Neural crest cell (in vitro differentiated cells): ENCODE measurements at regions not wholly inside any gene's neighbourhood (a gene's known extent, or its start where the extent isn't known, plus 50 kb on each side); places are given as distances from the start of the nearest gene placed in this dataset.

Source experiments
- DNase-seq: peaks from one replicate; pipeline ENCODE4 v3.0.0; 2021; ENCODE audit warnings: low read depth, mixed read lengths, low spot score
- H3K27ac Mint-ChIP-seq: one replicate; pipeline ENCODE4 v1.8.0; 2021; ENCODE audit warnings: mild to moderate bottlenecking, mixed read lengths; ENCODE audit not compliant: unreplicated experiment
- H3K27me3 Mint-ChIP-seq: 2 replicates; pipeline ENCODE4 v1.8.0; 2021; ENCODE audit warnings: low read depth, mild to moderate bottlenecking, mixed read lengths
- H3K36me3 Mint-ChIP-seq: 2 replicates; pipeline ENCODE4 v1.8.0; 2021; ENCODE audit warnings: low read depth, mild to moderate bottlenecking, mixed read lengths
- H3K4me1 Mint-ChIP-seq: 2 replicates; pipeline ENCODE4 v1.8.0; 2021; ENCODE audit warnings: mixed read lengths
- H3K4me3 Mint-ChIP-seq: one replicate; pipeline ENCODE4 v1.8.0; 2021; ENCODE audit warnings: mild to moderate bottlenecking, mixed read lengths
- H3K9me3 Mint-ChIP-seq: 2 replicates; pipeline ENCODE4 v1.8.0; 2021; ENCODE audit warnings: mixed read lengths
- CTCF ChIP-seq: fragments of 200-600 bp; sonication (generic); conservative IDR thresholded peaks from 2 replicates; pipeline ENCODE4 v1.5.0; 2021; ENCODE audit warnings: antibody characterized with exemption, mild to moderate bottlenecking

GRCh38 chr10:21053953-21054690, 157.0 kb upstream of the NEBL start:
- peaks cover 7% of the 10 kb centered on the region for H3K4me1 Mint-ChIP-seq
- H3K4me3 Mint-ChIP-seq = no peak overlapping the region
- no peak for DNase-seq
- no peak overlapping the region for H3K27ac Mint-ChIP-seq
- peaks cover 11% of the 10 kb centered on the region for H3K9me3 Mint-ChIP-seq
- no peaks in the 10 kb centered on the region for H3K27me3 Mint-ChIP-seq
- H3K36me3 Mint-ChIP-seq = peaks cover 10% of the 10 kb centered on the region
- TF ChIP-seq CTCF = no peak

- H3K4me1 Mint-ChIP-seq = peaks cover 11% of the 10 kb centered on the region
These were observed 155.6 kb upstream of the NEBL start for GRCh38 chr10:21052709-21053104.

GRCh38 chr10:21052072-21052708, 155.1 kb upstream of the NEBL start:
- no peak for TF ChIP-seq CTCF
- Mint-ChIP-seq H3K4me3 (no peak overlapping the region), H3K36me3 (peaks cover 8% of the 10 kb centered on the region), H3K9me3 (peaks cover 9% of the 10 kb centered on the region), H3K4me1 (peaks cover 11% of the 10 kb centered on the region), H3K27ac (no peak overlapping the region), H3K27me3 (no peaks in the 10 kb centered on the region)
- DNase-seq = no peak

More at GRCh38 chr10:21052709-21053104, 155.6 kb upstream of the NEBL start:
- no peak for TF ChIP-seq CTCF
- DNase-seq = no peak
- Mint-ChIP-seq H3K4me3 (no peak overlapping the region), H3K36me3 (peaks cover 8% of the 10 kb centered on the region), H3K9me3 (peaks cover 9% of the 10 kb centered on the region), H3K27me3 (no peaks in the 10 kb centered on the region), H3K27ac (no peak overlapping the region)

GRCh38 chr10:21049482-21049881, 152.4 kb upstream of the NEBL start:
- TF ChIP-seq CTCF = no peak
- DNase-seq = no peak
- Mint-ChIP-seq H3K9me3 (peaks cover 11% of the 10 kb centered on the region), H3K36me3 (peaks cover 5% of the 10 kb centered on the region), H3K27ac (no peak overlapping the region), H3K4me1 (peaks cover 14% of the 10 kb centered on the region), H3K27me3 (no peaks in the 10 kb centered on the region), H3K4me3 (no peak overlapping the region)

GRCh38 chr10:21048068-21048467, 151.0 kb upstream of the NEBL start:
- no peaks in the 10 kb centered on the region for H3K27me3 Mint-ChIP-seq
- H3K4me1 Mint-ChIP-seq = peaks cover 15% of the 10 kb centered on the region
- DNase-seq = no peak
- H3K4me3 Mint-ChIP-seq = no peak overlapping the region
- TF ChIP-seq CTCF = no peak
- H3K36me3 Mint-ChIP-seq = peaks cover 5% of the 10 kb centered on the region
- H3K9me3 Mint-ChIP-seq = peaks cover 11% of the 10 kb centered on the region
- no peak overlapping the region for H3K27ac Mint-ChIP-seq
